K562 (cell line): ENCODE measurements at regions not wholly inside any gene's neighbourhood (a gene's known extent, or its start where the extent isn't known, plus 50 kb on each side); places are given as distances from the start of the nearest gene placed in this dataset.

Experiments used
- ATAC-seq: fragments of 200-7000 bp; cut with Tn5 transposase; 3 replicates; pipeline ENCODE4 v1.9.1; 2020; ENCODE audit warnings: moderate library complexity
- BruUV-seq: library from RNA; stranded (reverse); fragments of 400-500 nt; replicated peaks from 2 replicates; lab custom pipeline; 2021; lab: Mats Ljungman, UMichigan
- CTCF ChIA-PET: fragments of 300-600 bp; formaldehyde crosslinking; extraction: SDS; loops from one replicate; lab custom pipeline; 2021; ENCODE audit warnings: low intra/inter-chr PET ratio; lab: Yijun Ruan, JAX
- POLR2A ChIA-PET: fragments of 300-600, 350-650 bp; sonication (Branson Sonifier 250); formaldehyde crosslinking; extraction: SDS; loops from one replicate; lab custom pipeline; 2021; ENCODE audit warnings: antibody characterized with exemption, inconsistent platforms; lab: Yijun Ruan, JAX
- DNase-seq, 4 experiments: peaks; one replicate each; pipeline versions ENCODE4 v3.0.0 to v3.0.0-alpha.2; 2011 to 2018; ENCODE audit warnings: low spot score in 3 of 4, mixed read lengths in 3 of 4; ENCODE audit errors: extremely low read depth in 1 of 4
- FAIRE-seq: peaks from 2 replicates; lab custom pipeline; 2011; peaks lifted over from hg19 to GRCh38; lab: Jason Lieb, UNC
- H2AFZ ChIP-seq: 2 replicates; pipeline ENCODE4 v1.6.0; 2011; ENCODE audit warnings: low read depth, low read length, control low read depth, inconsistent platforms
- H3K27ac ChIP-seq: fragments of 200-600 bp; 3 replicates; pipeline ENCODE4 v1.8.0; 2011; ENCODE audit warnings: low read depth, mild to moderate bottlenecking, control low read depth, inconsistent platforms, low read length, moderate library complexity, mixed read lengths; ENCODE audit errors: extremely low read depth
- H3K27me3 ChIP-seq, 2 experiments: fragments of 300-600 bp in 1 of 2; 2 replicates in 1 of 2; 3 replicates in 1 of 2; pipeline versions ENCODE4 v1.6.0 to v1.8.0; 2011; ENCODE audit warnings: inconsistent platforms in 2 of 2, low read length in 2 of 2, mild to moderate bottlenecking in 1 of 2, mixed read lengths in 1 of 2, moderate library complexity in 1 of 2; ENCODE audit not compliant: control insufficient read depth in 2 of 2, insufficient read depth in 2 of 2
- H3K36me3 ChIP-seq: fragments of 300-600 bp; 3 replicates; pipeline ENCODE4 v1.8.0; 2011; ENCODE audit warnings: mild to moderate bottlenecking, low read length, inconsistent platforms; ENCODE audit not compliant: control insufficient read depth, insufficient read depth
- H3K4me1 ChIP-seq, 2 experiments: fragments of 200-600 bp in 1 of 2; replicated peaks in 1 of 2; 2 replicates in 1 of 2; 3 replicates in 1 of 2; pipeline versions ENCODE4 v1.5.1 to v1.8.0; 2011; ENCODE audit warnings: inconsistent platforms in 2 of 2, low read length in 2 of 2, mild to moderate bottlenecking in 1 of 2, mixed read lengths in 1 of 2, moderate library complexity in 1 of 2; ENCODE audit not compliant: control insufficient read depth in 2 of 2, insufficient read depth in 2 of 2
- H3K4me2 ChIP-seq: 2 replicates; pipeline ENCODE4 v1.6.1; 2011; ENCODE audit warnings: low read length, control low read depth, inconsistent platforms, mixed read lengths; ENCODE audit not compliant: insufficient read depth
- H3K4me3 ChIP-seq: fragments of 200-600 bp; sonication (generic), shearing (Covaris generic); 2 replicates; pipeline ENCODE4 v1.5.1; 2016; ENCODE audit warnings: control low read depth, inconsistent platforms
- H3K79me2 ChIP-seq: fragments of 200-600 bp; 3 replicates; pipeline ENCODE4 v1.8.0; 2011; ENCODE audit warnings: low read length, inconsistent platforms; ENCODE audit not compliant: control insufficient read depth, insufficient read depth
- H3K9ac ChIP-seq, 2 experiments: 2 replicates each; pipeline versions ENCODE4 v1.6.0 to v1.6.1; 2011; ENCODE audit warnings: low read depth in 2 of 2, low read length in 2 of 2, control low read depth in 1 of 2, inconsistent platforms in 1 of 2, mild to moderate bottlenecking in 1 of 2, mixed read lengths in 1 of 2; ENCODE audit not compliant: insufficient read depth in 1 of 2
- H3K9me1 ChIP-seq: one replicate; pipeline ENCODE4 v1.6.0; 2011; ENCODE audit warnings: inconsistent platforms, mild to moderate bottlenecking, low read length, moderate library complexity; ENCODE audit not compliant: control insufficient read depth, insufficient read depth
- H3K9me3 ChIP-seq: replicated peaks from 2 replicates; pipeline ENCODE4 v1.5.1; 2011; ENCODE audit warnings: low read depth, low read length, inconsistent platforms; ENCODE audit not compliant: control insufficient read depth, insufficient read depth
- H4K20me1 ChIP-seq: replicated peaks from 2 replicates; pipeline ENCODE4 v1.6.1; 2011; ENCODE audit warnings: low read length, inconsistent platforms, mixed read lengths; ENCODE audit not compliant: control insufficient read depth, insufficient read depth
- E2F3 ChIP-seq: fragments of 250-450 bp; sonication (Bioruptor Pico); IDR thresholded peaks from 2 replicates; pipeline ENCODE4 v1.4.0; 2020; ENCODE audit warnings: mild to moderate bottlenecking
- ERF ChIP-seq: fragments of 450-650 bp; formaldehyde crosslinking; IDR thresholded peaks from 2 replicates; pipeline ENCODE4 v1.4.0; 2020; ENCODE audit warnings: mild to moderate bottlenecking, mixed read lengths
- MEIS2 ChIP-seq: fragments of 450-650 bp; IDR thresholded peaks from 2 replicates; pipeline ENCODE4 v1.6.1; 2014; ENCODE audit warnings: mild to moderate bottlenecking; ENCODE audit not compliant: partially characterized antibody
- NFIX ChIP-seq: fragments of 250-450 bp; sonication (Bioruptor Pico); IDR thresholded peaks from 2 replicates; pipeline ENCODE4 v1.4.0; 2020; ENCODE audit warnings: low read depth, mild to moderate bottlenecking, moderate library complexity
- PCBP2 ChIP-seq: fragments of 200-400 bp; formaldehyde crosslinking; IDR thresholded peaks from 2 replicates; pipeline ENCODE4 v1.6.1; 2018; ENCODE audit warnings: low read length, low read depth, mild to moderate bottlenecking, moderate library complexity; ENCODE audit not compliant: poor library complexity, severe bottlenecking
- RBM34 ChIP-seq: fragments of 200-400 bp; formaldehyde crosslinking; IDR thresholded peaks from 2 replicates; pipeline ENCODE4 v1.6.1; 2018; ENCODE audit warnings: low read length, borderline replicate concordance; ENCODE audit not compliant: insufficient read depth
- SMC3 ChIP-seq: conservative IDR thresholded peaks from 2 replicates; pipeline ENCODE4 v1.6.1; 2011; ENCODE audit warnings: low read depth, low read length, improper control_type of control experiment; ENCODE audit not compliant: insufficient read depth
- ZFX ChIP-seq: sonication (generic); formaldehyde crosslinking; IDR thresholded peaks from 2 replicates; pipeline ENCODE4 v1.8.0; 2022; ENCODE audit warnings: mild to moderate bottlenecking, missing genetic modification reagents, moderate library complexity
- ZNF668 ChIP-seq: fragments of 250-450 bp; sonication (Bioruptor Pico); IDR thresholded peaks from 2 replicates; pipeline ENCODE4 v1.8.0; 2022; ENCODE audit warnings: mild to moderate bottlenecking, inconsistent platforms
- ZSCAN29 ChIP-seq: fragments of 450-650 bp; IDR thresholded peaks from 2 replicates; pipeline ENCODE4 v1.6.1; 2017
- WGBS: fragments of 100-300 bp; shearing (Covaris generic); methylation state at CpG from one replicate; pipeline ENCODE4 v1.1.6; 2016; ENCODE audit warnings: low coverage, mixed read lengths; ENCODE audit not compliant: insufficient coverage; ENCODE audit errors: missing lambda C conversion rate; 5-methylcytosine and 5-hydroxymethylcytosine counted together
- in situ Hi-C: fragments of 300-500 bp; cut with MboI; formaldehyde crosslinking; loops from 4 replicates; pipeline ENCODE4 v1.15.0; 2018; ENCODE audit warnings: inconsistent platforms, mixed read lengths
- intact Hi-C: fragments of 100-400 bp; cut with micrococcal nuclease; formaldehyde crosslinking; loops from 2 replicates; pipeline ENCODE4 v1.14.2; 2022

- Histone ChIP-seq H3K36me3 (peaks cover 3% of the 10 kb centered on the region; the same call in 2 of the 3 replicates), H3K79me2 (no peaks in the 10 kb centered on the region), H3K27me3 (no peaks in the 10 kb centered on the region), H4K20me1 (no peaks in the 10 kb centered on the region), H3K4me3 (no peak overlapping the region), H3K27ac (no peak overlapping the region), H3K9ac (no peak overlapping the region), H3K4me1 (peaks cover 0 to 2% of the 10 kb centered on the region in 2 experiments; a peak in 4 of 5 replicates), H3K9me1 (no peaks in the 10 kb centered on the region), H3K9me3 (peaks cover 11% of the 10 kb centered on the region), H2AFZ (peak overlapping the region; percentile 76), H3K4me2 (no peak overlapping the region)
- WGBS, result 58% methylated on average over 5 of the region's 5 CpGs
- TF ChIP-seq RBM34 (no peak), ZSCAN29 (no peak), ERF (CRISPR knock-in tag) (no peak), NFIX (CRISPR knock-in tag) (no peak), E2F3 (CRISPR knock-in tag) (no peak), SMC3 (no peak), PCBP2 (no peak), ZFX (CRISPR knock-in tag) (no peak), MEIS2 (no peak), ZNF668 (CRISPR knock-in tag) (no peak)
- DNase-seq (no peak), ATAC-seq (no peak), FAIRE-seq (no peak)
- no TSS peak for BruUV-seq
- ChIA-PET CTCF (no interaction called here), POLR2A (no interaction called here)
- in situ Hi-C loops, result no loop called here
- intact Hi-C loops, result no loop called here
These were observed 142.0 kb upstream of the SYT10 start for GRCh38 chr12:33581613-33582122.
